GM12878 (cell line): ENCODE measurements at regions not wholly inside any gene's neighbourhood (a gene's known extent, or its start where the extent isn't known, plus 50 kb on each side); places are given as distances from the start of the nearest gene placed in this dataset.

ENCODE experiments used
- ATAC-seq: fragments of 200-7000 bp; cut with Tn5 transposase; 3 replicates; pipeline ENCODE4 v1.9.1; 2020; ENCODE audit warnings: mild to moderate bottlenecking, moderate library complexity
- BruUV-seq: library from RNA; stranded (reverse); fragments of 400-500 nt; replicated peaks from 2 replicates; lab custom pipeline; 2021; lab: Mats Ljungman, UMichigan
- CTCF ChIA-PET: fragments of 300-600 bp; sonication (Branson Sonifier 250); formaldehyde crosslinking; extraction: SDS; loops from one replicate; lab custom pipeline; 2021; ENCODE audit warnings: inconsistent platforms; lab: Yijun Ruan, JAX
- POLR2A ChIA-PET: fragments of 350-600 bp; formaldehyde crosslinking; extraction: SDS; loops from one replicate; lab custom pipeline; 2021; ENCODE audit warnings: inconsistent platforms; lab: Charles Lee
- RAD21 ChIA-PET: fragments of 300-600 bp; sonication (Branson Sonifier 250); formaldehyde crosslinking; loops from one replicate; lab custom pipeline; 2023; ENCODE audit warnings: antibody characterized with exemption; ENCODE audit not compliant: unreplicated experiment; lab: Charles Lee
- SMC1A ChIA-PET: fragments of 300-600 bp; sonication (Branson Sonifier 250); formaldehyde crosslinking; loops from one replicate; lab custom pipeline; 2023; ENCODE audit not compliant: unreplicated experiment, uncharacterized antibody; lab: Charles Lee
- DNase-seq: peaks from one replicate; pipeline ENCODE4 v3.0.0-alpha.2; 2011; ENCODE audit warnings: low read depth, low spot score
- FAIRE-seq: peaks from 3 replicates; lab custom pipeline; 2011; peaks lifted over from hg19 to GRCh38; lab: Jason Lieb, UNC
- H2AFZ ChIP-seq: 2 replicates; pipeline ENCODE4 v1.6.0; 2011; ENCODE audit warnings: low read depth, low read length, control low read depth; ENCODE audit not compliant: control insufficient read depth
- H3K27ac ChIP-seq: 2 replicates; pipeline ENCODE4 v1.5.1; 2011; ENCODE audit warnings: control low read depth; ENCODE audit not compliant: control insufficient read depth, insufficient read depth
- H3K27me3 ChIP-seq, 2 experiments: replicated peaks in 1 of 2; 2 replicates each; pipeline versions ENCODE4 v1.6.0 to v1.6.1; 2011; ENCODE audit warnings: low read length in 1 of 2; ENCODE audit not compliant: control insufficient read depth in 2 of 2, insufficient read depth in 2 of 2
- H3K36me3 ChIP-seq, 2 experiments: 2 replicates each; pipeline ENCODE4 v1.5.1; 2011; ENCODE audit warnings: low read length in 1 of 2; ENCODE audit not compliant: control insufficient read depth in 2 of 2, insufficient read depth in 2 of 2
- H3K4me1 ChIP-seq: 2 replicates; pipeline ENCODE4 v1.6.1; 2011; ENCODE audit warnings: mild to moderate bottlenecking, low read length, moderate library complexity, mixed read lengths; ENCODE audit not compliant: control insufficient read depth, insufficient read depth
- H3K4me2 ChIP-seq: 2 replicates; pipeline ENCODE4 v1.6.0; 2011; ENCODE audit warnings: control low read depth; ENCODE audit not compliant: control insufficient read depth, insufficient read depth
- H3K4me3 ChIP-seq: fragments of 200-600 bp; sonication (generic); 2 replicates; pipeline ENCODE4 v1.5.1; 2016
- H3K79me2 ChIP-seq: 2 replicates; pipeline ENCODE4 v1.6.0; 2011; ENCODE audit warnings: low read length; ENCODE audit not compliant: control insufficient read depth, insufficient read depth
- H3K9ac ChIP-seq: 2 replicates; pipeline ENCODE4 v1.8.0; 2011; ENCODE audit warnings: low read length, control low read depth, mixed read lengths; ENCODE audit not compliant: control insufficient read depth, insufficient read depth
- H3K9me3 ChIP-seq: replicated peaks from 3 replicates; pipeline ENCODE4 v1.5.1; 2011; ENCODE audit warnings: mild to moderate bottlenecking, low read length; ENCODE audit not compliant: control insufficient read depth, insufficient read depth
- H4K20me1 ChIP-seq: 2 replicates; pipeline ENCODE4 v1.6.0; 2011; ENCODE audit not compliant: control insufficient read depth, insufficient read depth
- CHD4 ChIP-seq: fragments of 200-600 bp; sonication (generic); IDR thresholded peaks from 2 replicates; pipeline ENCODE4 v1.6.1; 2016; ENCODE audit warnings: mild to moderate bottlenecking
- EP300 ChIP-seq, 2 experiments: fragments of 150-350 bp in 1 of 2; IDR thresholded peaks; 2 replicates each; pipeline ENCODE4 v1.6.1; 2011 to 2012; ENCODE audit warnings: low read depth in 2 of 2, low read length in 2 of 2, borderline replicate concordance in 1 of 2, improper control_type of control experiment in 1 of 2, inconsistent platforms in 1 of 2; ENCODE audit not compliant: control insufficient read depth in 1 of 2
- MXI1 ChIP-seq: fragments of 150-350 bp; IDR thresholded peaks from 2 replicates; pipeline ENCODE4 v1.6.1; 2011; ENCODE audit warnings: low read depth, mild to moderate bottlenecking, inconsistent platforms, low read length, improper control_type of control experiment
- PAX5 ChIP-seq: IDR thresholded peaks from 2 replicates; pipeline ENCODE4 v1.6.1; 2011; ENCODE audit warnings: low read depth, low read length, borderline replicate concordance
- RAD21 ChIP-seq: IDR thresholded peaks from 2 replicates; pipeline ENCODE4 v1.6.1; 2011; ENCODE audit warnings: mild to moderate bottlenecking, low read depth, low read length, moderate library complexity; ENCODE audit not compliant: insufficient read depth
- RB1 ChIP-seq: fragments of 450-650 bp; formaldehyde crosslinking; IDR thresholded peaks from 2 replicates; pipeline ENCODE4 v1.6.1; 2017; ENCODE audit warnings: mild to moderate bottlenecking, borderline replicate concordance
- SMC3 ChIP-seq: IDR thresholded peaks from 2 replicates; pipeline ENCODE4 v1.6.1; 2011; ENCODE audit warnings: low read length, improper control_type of control experiment, borderline replicate concordance
- SREBF1 ChIP-seq: IDR thresholded peaks from 2 replicates; pipeline ENCODE4 v1.6.1; 2012; ENCODE audit warnings: mild to moderate bottlenecking, low read length
- SUPT20H ChIP-seq: IDR thresholded peaks from 2 replicates; pipeline ENCODE4 v1.6.1; 2011; ENCODE audit warnings: low read depth, mild to moderate bottlenecking, low read length, moderate library complexity, borderline replicate concordance; ENCODE audit not compliant: control insufficient read depth
- WGBS: methylation state at CpG from one replicate; pipeline ENCODE4 v1.1.6; 2016; ENCODE audit warnings: low lambda C conversion rate; ENCODE audit not compliant: insufficient replicate concordance, insufficient coverage; ENCODE audit errors: missing lambda C conversion rate; 5-methylcytosine and 5-hydroxymethylcytosine counted together
- in situ Hi-C: fragments of 300-500 bp; cut with MboI; formaldehyde crosslinking; loops from 9 replicates; pipeline ENCODE4 v1.14.3; 2018; ENCODE audit warnings: mixed read lengths
- intact Hi-C: fragments of 100-400 bp; cut with micrococcal nuclease; formaldehyde crosslinking; loops from one replicate; pipeline ENCODE4 v1.14.2; 2022; ENCODE audit not compliant: unreplicated experiment

DNA sequence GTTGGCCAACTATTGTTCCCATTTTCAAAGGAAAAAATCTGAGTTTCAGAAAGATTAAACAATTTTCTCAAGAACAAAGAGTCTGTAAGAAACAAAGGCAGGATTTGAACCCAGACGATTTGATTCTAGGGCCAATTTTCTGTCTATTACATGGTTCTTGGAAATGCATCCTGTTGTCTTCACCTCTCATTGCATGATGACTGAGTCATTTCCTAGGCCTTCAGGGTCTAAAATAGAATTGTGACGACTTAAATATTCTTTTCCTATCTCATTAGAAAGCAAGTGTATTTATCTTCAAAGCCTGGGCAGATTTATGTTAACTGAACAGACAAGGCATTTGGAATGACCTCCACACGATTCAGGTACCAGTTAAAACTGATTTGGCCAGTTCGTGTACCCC lies 512.9 kb downstream of the NTRK2 start:
- WGBS: 14% methylated on average over 4 of the region's 4 CpGs
- DNase-seq (no peak), FAIRE-seq (no peak), ATAC-seq (no peak)
- Histone ChIP-seq H3K9me3 (no peaks in the 10 kb centered on the region), H3K4me2 (no peak overlapping the region), H3K4me1 (no peaks in the 10 kb centered on the region), H3K79me2 (no peaks in the 10 kb centered on the region), H3K36me3 (no peaks in the 10 kb centered on the region), H2AFZ (no peak overlapping the region), H3K27ac (no peak overlapping the region), H4K20me1 (no peaks in the 10 kb centered on the region), H3K27me3 (peaks cover 0 to 3% of the 10 kb centered on the region in 2 experiments; a peak in 2 of 4 replicates), H3K9ac (no peak overlapping the region), H3K4me3 (no peak overlapping the region)
- ChIA-PET SMC1A (no interaction called here), POLR2A (no interaction called here), RAD21 (no interaction called here), CTCF (no interaction called here)
- BruUV-seq: no TSS peak
- intact Hi-C loops (no loop called here), in situ Hi-C loops (no loop called here)
- no peak for TF ChIP-seq EP300 (IDR thresholded peaks at IDR 0.05; ENCODE audit: borderline replicate concordance in 1 of 2, control insufficient read depth in 1 of 2, low read depth in 2 of 2, low read length in 2 of 2)
- TF ChIP-seq RB1: no peak
- TF ChIP-seq SUPT20H: no peak
- no peak for TF ChIP-seq MXI1
- TF ChIP-seq SMC3: no peak
- TF ChIP-seq PAX5: no peak
- TF ChIP-seq CHD4: no peak
- no peak for TF ChIP-seq RAD21

DNA sequence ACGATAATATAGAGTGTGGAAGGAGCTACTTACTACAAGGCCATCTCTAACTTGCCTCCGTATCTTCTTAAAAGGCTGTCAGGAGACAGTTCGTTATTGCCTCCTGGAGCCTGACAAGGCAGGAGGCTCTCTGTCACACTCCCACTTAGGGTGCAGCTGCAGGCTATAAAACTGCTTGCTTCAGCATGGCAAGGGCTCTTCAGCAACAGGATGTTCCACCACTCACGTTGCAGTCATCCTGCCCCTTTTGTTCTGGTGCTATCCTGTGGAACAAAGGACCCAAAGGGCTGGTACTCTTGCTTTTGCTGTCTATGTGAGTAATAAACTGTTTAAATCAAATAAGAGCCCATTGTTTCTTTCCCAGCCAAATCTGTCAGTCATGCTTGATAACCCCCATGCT lies 508.9 kb downstream of the NTRK2 start:
- FAIRE-seq: no peak
- Histone ChIP-seq H2AFZ (no peak overlapping the region), H3K27me3 (peaks cover 0 to 3% of the 10 kb centered on the region in 2 experiments; a peak in 2 of 4 replicates), H3K9me3 (no peaks in the 10 kb centered on the region), H3K4me2 (no peak overlapping the region), H3K36me3 (no peaks in the 10 kb centered on the region), H3K79me2 (no peaks in the 10 kb centered on the region), H3K9ac (no peak overlapping the region), H4K20me1 (no peaks in the 10 kb centered on the region), H3K27ac (no peak overlapping the region), H3K4me3 (no peak overlapping the region), H3K4me1 (no peaks in the 10 kb centered on the region)
- no peak for DNase-seq
- RAD21 ChIA-PET: no interaction called here
- no TSS peak for BruUV-seq
- CTCF ChIA-PET: interaction anchor here (0.8 kb wide), 1 partner anchor 182 kb away, joined by 3 read pairs; no protein-coding TSS in a partner anchor
- SMC1A ChIA-PET: no interaction called here
- intact Hi-C loops (no loop called here), in situ Hi-C loops (no loop called here)
- no peak for TF ChIP-seq SREBF1
- no peak for ATAC-seq
- WGBS: 16% methylated on average over 4 of the region's 4 CpGs
- POLR2A ChIA-PET: no interaction called here
